Stimulated activated CD4-positive, alpha-beta T cell treated with anti-CD3 and anti-CD28 coated beads, Interleukin-1b, Interleukin-23, amount 100 ng/mL, for 4 hours (primary cell): ENCODE measurements at regions not wholly inside any gene's neighbourhood (a gene's known extent, or its start where the extent isn't known, plus 50 kb on each side); places are given as distances from the start of the nearest gene placed in this dataset.
"Not testable (repeated sequence)": the region's sequence is repeated elsewhere in the genome, so short reads cannot be mapped to it uniquely, and the experiment has no call there.

ENCODE experiments used
- DNase-seq, 2 donors: peaks; one replicate each; pipeline ENCODE4 v3.0.0-alpha.2; 2020; ENCODE audit warnings: low read depth in 2 of 2

DNA sequence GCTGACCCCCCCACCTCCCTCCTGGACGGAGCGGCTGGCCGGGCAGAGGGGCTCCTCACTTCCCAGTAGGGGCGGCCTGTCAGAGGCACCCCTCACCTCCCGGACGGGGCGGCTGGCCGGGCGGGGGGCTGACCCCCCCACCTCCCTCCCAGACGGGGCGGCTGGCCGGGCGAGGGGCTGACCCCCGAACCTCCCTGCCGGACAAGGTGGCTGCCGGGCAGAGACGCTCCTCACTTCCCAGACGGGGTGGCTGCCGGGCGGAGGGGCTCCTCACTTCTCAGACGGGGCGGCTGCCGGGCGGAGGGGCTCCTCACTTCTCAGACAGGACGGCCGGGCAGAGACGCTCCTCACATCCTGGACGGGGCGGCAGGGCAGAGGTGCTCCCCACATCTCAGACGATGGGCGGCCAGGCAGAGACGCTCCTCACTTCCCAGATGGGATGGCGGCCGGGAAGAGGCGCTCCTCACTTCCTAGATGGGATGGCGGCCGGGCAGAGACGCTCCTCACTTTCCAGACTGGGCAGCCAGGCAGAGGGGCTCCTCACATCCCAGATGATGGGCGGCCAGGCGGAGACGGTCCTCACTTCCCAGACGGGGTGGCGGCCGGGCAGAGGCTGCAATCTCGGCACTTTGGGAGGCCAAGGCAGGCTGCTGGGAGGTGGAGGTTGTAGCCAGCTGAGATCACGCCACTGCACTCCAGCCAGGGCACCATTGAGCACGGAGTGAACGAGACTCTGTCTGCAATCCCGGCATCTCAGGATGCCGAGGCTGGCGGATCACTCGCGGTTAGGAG lies 66.2 kb upstream of the PAPPA2 start:
- DNase-seq: not testable (repeated sequence)

DNA sequence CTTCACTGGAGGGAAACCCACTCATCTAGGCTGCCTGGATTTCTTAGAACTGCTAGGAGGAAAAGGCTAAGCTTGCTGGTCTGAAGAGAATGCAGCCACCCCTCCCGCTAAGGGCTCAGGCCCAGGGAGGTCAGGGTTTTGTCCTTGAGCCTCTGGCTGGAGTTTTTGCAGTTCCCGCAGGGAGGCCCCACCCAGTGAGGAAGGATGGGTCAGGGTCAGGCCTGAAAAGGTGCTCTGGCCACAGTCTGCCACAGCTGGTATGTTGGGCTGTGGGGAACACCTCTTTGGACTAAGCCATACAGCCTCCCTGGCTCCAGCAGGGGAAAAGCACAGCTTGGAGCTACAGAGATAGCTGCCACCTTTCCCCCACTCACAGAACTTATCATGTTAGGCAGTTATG lies 71.4 kb upstream of the PAPPA2 start:
- no peak for DNase-seq

DNA sequence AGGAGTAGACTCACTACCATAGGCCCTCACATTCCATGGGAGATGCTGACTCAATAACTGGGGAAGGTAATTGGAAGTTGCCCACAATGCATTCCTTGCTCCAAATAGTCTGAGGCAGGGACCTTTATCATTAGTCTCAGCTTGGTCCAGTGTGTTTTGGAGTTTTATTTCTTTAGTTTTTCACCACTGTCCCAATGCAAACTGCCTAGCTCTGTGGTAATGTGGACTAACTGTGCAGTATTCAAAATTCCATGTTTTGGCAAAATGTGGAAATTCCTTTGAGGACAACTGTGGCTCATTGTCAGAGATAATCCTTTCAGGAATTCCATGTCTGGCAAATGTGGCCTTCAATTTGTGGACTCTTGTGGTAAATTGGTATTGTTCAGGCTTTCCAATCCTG lies 78.1 kb upstream of the PAPPA2 start:
- DNase-seq: no peak

DNA sequence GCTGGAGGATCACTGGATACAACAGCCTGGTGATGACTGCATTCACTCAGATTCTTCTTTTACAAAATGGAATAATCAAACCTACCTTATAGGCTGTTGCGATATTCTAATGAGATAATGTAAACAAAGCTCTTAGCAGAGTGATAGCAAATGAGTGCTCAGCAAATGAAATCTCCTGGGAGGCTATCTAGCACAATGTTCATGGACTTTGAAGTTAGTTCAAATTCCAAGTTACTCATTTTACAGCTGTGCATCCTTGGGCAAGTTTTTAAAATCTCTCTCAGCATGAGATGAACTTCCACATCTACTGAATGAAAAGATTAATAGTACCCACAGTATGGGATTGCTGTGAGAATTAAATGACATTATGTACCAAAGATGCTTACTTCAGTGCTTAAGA lies 80.8 kb upstream of the PAPPA2 start:
- DNase-seq: no peak

DNA sequence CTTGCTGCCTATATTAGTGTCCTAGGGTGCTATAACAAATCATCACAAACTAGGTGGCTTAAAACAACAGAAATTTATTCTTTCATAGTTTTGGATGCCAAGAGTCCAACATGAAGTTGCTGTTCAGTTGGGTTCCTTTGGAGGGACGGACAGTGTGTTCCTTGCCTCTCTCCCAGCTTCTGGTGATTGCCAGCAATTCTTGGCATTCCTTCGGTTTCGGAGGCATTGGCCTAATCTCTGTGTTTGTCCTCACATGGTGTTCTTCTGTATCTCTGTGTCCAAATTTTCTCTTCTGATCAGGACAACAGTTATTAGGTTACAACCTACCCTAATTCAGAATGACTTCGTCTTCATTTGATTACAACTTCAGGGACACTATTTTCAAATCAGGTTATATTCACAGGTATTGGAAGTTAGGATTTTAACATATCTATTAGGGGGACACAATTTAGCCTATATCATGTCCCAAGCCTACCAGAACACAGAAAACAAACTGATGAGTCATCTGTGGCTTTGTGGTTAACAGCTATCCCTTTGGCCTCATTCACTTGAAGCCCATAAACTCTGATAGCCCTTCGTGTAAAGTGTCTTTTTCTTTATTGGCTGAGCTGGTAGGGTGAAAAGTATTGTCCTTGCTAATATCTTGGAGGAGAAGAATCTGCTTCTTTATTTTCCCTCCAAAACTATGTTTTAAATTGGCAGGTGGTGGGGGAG lies 83.2 kb upstream of the PAPPA2 start:
- no peak for DNase-seq

DNA sequence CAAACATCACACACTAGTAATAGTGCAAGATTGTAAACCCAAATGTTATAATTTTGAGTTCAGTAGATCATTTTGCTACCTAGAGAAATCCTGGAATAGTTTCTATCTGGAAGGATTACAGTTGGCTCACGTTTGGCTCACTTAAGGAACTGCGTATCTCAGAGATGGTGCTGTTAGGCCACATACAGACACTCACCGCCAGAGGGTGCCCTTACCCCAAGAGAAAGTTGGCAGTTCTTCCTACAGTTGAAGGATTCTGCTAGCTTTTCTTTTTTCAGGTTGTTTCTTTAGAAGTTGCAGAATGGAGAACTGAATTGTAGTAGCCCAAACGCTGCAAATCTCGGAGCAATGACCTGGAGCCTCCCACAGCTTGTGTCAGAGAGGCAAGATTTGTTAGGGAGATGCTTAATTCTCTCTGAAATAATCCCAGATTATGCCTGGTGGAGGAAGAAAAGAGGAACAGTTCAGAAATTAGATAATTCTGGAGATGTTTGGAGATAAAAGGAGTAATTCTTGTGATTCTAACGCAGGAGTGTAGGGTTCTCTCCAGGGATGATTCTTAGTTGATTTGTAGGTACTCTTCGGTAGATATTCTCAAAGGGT lies 87.9 kb upstream of the PAPPA2 start:
- DNase-seq: peak; percentile 18 to 40

DNA sequence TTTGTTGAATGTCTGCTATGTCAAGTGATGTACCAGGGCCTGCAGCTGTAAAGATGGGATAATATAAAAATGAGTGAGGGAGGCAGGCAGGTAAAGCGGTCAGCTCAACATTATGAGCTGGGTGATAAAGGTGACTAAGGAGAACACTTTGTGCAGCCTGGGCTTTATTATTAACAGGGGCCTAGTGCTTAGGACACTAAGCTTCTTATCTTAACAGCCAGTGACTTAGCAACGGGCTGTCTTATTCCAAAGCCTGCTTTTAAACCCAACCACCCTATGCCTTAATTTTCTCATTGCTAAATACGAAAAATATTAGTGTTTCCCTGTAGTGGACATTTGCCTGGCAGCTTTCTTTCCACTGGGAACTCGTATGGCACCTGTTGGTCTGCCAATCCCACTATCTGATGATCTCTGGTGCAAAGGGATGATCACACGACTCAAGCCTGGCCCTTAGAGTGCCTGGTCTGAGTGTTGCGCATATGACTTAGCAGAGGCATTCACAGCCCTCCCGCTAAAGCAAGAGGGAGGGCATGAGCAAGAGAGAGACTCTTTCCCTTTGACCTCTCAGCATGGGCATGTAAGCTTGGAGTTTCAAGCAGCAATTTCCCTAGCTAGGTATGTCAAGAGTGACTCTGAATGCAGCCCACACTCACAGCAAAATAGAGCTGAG lies 98.6 kb upstream of the PAPPA2 start:
- no peak for DNase-seq

DNA sequence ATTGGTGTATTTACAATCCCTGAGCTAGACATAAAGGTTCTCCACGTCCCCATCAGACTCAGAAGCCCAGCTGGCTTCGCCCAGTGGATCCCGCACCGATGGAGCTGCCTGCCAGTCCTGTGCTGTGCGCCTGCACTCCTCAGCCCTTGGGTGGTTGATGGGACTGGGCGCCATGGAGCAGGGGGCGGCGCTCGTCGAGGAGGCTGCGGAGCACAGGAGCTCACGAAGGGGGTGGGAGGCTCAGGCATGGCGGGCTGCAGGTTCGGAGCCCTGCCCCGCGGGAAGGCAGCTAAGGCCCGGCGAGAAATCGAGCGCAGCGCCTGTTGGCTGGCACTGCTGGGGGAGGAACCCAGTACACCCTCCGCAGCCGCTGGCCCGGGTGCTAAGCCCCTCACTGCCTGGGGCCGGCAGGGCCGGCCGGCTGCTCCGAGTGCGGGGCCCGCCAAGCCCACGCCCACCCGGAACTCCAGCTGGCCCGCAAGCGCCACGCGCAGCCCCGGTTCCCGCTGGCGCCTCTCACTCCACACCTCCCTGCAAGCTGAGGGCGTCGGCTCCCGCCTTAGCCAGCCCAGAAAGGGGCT lies 113.8 kb upstream of the PAPPA2 start:
- DNase-seq: not testable (repeated sequence)

DNA sequence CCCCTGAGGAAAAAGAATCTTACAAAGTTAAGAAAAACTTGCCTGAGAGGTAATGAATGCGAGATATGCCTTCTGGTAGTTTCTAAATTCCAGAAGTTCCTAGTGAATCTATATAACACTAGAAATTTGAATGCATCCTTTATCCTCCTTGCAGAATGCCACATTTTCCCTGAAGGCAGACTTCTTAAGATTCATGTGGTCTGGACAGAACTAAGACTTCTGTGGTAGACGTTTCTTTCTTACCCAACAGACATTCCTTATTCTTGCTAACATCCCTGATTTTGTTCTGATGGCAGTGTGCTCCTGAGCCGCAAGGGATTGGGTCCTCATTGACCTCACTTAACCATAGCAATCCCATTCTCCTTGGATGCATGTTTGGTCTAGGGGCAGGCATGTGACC lies 121.3 kb upstream of the PAPPA2 start:
- no peak for DNase-seq

DNA sequence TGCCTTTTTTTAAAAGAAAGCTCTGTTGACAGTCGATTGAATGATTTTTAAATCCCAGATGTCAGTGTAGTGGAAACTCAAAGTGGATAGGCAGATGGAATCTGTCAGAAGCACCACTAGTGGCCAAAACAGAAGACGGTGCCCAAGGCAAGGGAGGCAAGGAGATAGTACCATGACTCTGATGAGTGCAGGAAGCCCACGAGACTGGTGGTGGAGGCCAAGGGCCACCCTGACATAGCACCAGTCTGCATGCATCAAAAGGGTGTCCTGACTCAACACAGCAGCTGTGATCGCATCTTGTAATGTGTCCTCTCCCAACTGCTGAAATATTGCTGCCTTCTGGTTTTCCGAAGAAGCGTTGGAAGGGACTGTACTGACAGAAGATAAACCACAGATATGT lies 124.1 kb upstream of the PAPPA2 start:
- no peak for DNase-seq

DNA sequence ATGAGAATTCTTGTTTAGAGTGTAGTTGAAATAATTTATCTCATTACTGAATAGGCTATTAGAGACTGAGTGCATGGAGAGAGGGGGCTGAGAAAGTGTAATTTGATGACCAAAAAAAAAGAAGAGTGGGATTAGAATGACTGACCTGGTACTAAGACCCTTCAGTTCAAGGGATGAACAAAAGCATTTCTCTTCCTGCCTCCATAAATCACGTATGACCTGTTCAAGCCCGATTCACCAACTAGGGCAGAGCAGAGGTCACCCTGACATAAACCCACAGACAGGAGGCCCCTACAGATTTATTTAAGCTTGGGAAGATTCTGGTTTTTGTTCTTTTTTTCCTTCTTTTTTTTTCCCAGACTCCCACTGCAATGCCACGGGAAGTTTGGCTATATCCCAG lies 123.7 kb upstream of the COP1 start:
- no peak for DNase-seq

DNA sequence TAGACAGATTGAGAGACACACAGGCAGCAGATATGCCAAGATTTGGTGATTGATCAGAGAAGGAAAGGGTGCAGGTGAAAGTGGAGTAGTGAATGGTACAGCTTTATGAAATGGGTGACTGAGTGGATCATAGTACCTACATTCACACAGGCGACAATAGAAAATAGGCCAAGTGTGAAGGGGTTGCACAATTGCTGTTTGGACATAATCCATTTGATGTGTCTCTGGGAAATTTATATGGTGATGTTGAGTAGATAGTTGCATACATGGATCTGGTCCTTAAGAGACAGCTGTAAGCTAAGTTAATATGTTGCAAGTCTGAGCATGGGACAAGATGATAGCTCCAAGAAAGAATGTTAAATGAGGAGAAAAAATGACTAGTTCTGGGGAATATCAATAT lies 118.6 kb upstream of the COP1 start:
- no peak for DNase-seq

DNA sequence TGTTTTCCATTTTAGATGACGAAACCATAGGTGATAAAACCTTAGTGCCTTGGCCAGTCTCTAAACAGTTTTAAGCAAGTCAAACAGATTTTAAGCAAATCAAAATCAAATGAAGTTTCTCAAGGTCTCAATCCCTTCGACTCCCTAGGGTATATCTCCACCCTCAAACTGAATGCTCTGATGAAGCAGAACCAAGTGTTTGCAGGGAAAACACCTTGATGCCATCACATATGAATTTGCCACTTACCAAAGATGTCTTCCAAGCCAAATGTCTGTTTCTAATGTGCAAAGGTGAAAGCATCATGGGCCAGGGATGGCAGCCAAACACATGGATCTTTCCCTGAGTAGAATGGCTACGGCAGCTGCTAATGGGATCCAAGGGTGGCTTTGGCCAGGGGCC lies 116.4 kb upstream of the COP1 start:
- DNase-seq: no peak

DNA sequence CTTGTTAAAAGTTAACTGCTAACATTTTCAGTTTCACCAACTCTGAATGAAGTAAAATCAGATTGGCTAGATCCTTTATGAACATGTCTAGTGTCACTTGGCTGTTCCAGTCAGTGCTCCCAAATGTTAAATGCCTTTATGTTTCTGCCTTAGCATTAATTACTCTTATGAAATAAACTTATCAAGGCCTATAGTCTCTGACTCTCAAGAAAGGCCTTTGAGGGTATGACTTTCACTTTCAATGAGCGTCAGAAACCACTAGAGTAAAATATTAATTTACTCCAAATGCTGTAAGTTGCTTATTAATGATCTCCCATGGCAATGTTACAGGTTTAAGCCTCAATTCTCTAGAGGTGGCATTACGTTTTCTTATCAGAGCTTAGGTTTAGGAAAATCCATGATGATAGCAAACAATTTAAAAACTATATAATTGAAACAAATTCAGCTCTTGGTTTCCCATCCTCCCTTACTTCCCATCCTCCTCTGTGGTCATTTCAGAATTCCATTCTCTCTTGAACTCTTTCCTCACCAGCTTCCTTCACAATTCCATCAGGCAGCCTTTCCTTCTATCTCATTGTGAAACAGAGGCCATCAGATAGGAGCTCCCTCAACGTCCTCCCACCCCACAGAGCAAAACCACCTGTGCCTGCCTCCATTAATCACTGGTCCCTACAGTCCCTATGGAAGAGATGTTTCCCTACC lies 108.6 kb upstream of the COP1 start:
- no peak for DNase-seq

DNA sequence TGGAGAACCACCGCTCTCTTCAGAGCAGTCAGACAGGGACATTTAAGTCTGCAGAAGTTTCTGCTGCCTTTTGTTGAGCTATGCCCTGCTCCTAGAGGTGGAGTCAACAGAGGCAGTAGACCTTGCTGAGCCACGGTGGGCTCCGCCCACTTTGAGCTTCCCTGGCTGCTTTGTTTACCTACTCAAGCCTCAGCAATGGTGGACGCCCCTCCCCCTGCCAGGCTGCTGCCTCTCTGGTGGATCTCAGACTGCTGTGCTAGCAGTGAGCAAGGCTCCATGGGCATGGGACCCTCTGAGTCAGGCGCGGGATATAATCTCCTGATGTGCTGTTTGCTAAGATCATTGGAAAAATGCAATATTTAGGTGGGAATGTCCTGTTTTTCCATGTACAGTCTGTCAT lies 89.5 kb upstream of the COP1 start:
- DNase-seq: not testable (repeated sequence)

DNA sequence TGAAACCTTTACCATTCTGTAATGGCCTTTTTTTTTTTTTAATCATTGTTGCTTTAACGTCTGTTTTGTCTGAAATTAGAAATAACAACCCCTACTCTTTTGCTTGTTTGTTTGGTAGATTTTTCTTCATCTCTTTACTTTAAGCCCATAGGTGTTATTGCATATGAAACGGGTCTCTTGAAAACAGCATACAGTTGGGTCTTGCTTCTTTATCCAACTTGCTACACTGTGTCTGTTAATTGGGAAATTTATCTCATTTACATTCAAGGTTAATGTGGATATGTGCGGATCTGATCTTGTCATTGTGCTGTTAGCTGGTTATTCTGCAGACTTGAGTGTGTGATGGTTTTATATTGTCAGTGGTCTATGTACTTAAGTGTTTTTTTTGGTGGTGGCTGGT lies 78.9 kb upstream of the COP1 start:
- DNase-seq: no peak

DNA sequence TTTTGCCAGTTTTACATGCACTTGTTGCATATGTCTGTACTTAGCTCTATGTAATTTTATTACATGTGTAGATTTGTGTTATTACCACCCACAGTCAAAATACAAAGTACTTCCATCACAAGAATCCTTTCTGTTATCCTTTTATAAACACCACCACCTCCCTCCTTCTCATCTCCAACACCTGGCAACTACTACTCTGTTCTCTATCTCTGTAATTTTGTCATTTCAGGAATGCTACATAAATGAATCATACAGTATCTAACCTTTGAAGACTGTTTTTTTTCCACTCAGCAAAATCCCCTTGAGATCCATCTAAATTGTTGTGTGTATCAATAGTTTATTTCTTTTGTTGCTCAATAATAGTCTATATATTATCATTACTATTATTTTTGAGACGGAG lies 64.5 kb upstream of the COP1 start:
- no peak for DNase-seq
